ES-I3 (cell line): ENCODE measurements at regions not wholly inside any gene's neighbourhood (a gene's known extent, or its start where the extent isn't known, plus 50 kb on each side); places are given as distances from the start of the nearest gene placed in this dataset.

Experiments
- H3K36me3 ChIP-seq: 2 replicates; pipeline ENCODE4 v1.6.1; 2013; ENCODE audit warnings: mild to moderate bottlenecking, low read length, control low read depth, moderate library complexity; ENCODE audit not compliant: insufficient read depth
- H3K4me1 ChIP-seq: 2 replicates; pipeline ENCODE4 v1.6.1; 2013; ENCODE audit warnings: mild to moderate bottlenecking, control low read depth, low read length; ENCODE audit not compliant: insufficient read depth
- H3K9ac ChIP-seq: 2 replicates; pipeline ENCODE4 v1.6.1; 2013; ENCODE audit warnings: low read depth, mild to moderate bottlenecking, low read length, moderate library complexity
- H3K9me3 ChIP-seq: 2 replicates; pipeline ENCODE4 v1.6.1; 2013; ENCODE audit warnings: mild to moderate bottlenecking, low read length, moderate library complexity; ENCODE audit not compliant: control insufficient read depth, insufficient read depth

DNA sequence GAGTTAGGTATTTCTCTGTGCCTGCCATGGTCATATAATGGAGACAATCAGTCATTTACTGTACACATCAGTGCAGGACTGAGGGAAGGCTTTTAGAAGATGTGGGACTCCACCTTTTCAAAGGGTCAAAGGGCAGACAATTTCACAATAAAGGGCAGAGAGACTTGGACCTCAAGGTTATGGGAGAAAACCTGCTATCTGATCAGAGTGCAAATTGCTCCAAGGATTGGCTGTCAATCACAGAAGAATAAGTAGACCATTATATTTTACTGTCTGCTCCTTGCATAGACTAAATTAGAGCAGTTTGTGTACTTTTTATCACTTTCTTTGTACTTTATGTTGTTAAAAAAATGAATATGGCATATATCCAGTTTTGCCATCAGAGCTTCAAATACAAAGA lies 314.9 kb upstream of the ATP11B start:
- H3K9ac ChIP-seq: no peak overlapping the region
- no peaks in the 10 kb centered on the region for H3K9me3 ChIP-seq
- no peaks in the 10 kb centered on the region for H3K36me3 ChIP-seq
- H3K4me1 ChIP-seq: no peaks in the 10 kb centered on the region

GRCh38 chr3:182479419-182480336 lies 313.6 kb upstream of the ATP11B start:
- Histone ChIP-seq H3K36me3 (no peaks in the 10 kb centered on the region), H3K4me1 (no peaks in the 10 kb centered on the region), H3K9me3 (no peaks in the 10 kb centered on the region), H3K9ac (no peak overlapping the region)

DNA sequence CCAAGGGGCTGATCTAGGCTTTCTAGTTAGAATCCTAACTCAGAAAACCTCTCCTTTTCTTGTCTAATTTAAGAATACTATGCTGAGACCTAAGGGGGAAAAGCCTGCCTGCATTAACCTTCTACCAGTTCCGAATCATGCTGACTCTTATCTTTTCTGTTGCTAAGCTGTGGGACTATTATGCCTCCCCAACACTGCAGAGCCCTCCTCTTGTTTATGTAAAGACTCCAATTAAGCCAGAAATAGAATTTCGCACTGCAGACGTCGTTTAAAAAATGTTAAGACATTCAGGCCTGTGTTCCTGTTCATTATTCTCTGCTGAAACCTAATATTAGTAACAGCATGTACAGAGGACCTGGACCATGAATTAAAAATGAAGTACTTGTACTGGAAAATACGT lies 310.6 kb upstream of the ATP11B start:
- Histone ChIP-seq H3K36me3 (no peaks in the 10 kb centered on the region), H3K9me3 (no peaks in the 10 kb centered on the region), H3K9ac (no peak overlapping the region), H3K4me1 (no peaks in the 10 kb centered on the region)

- H3K9me3 ChIP-seq: no peaks in the 10 kb centered on the region
- H3K9ac ChIP-seq: no peak overlapping the region
- H3K4me1 ChIP-seq: no peaks in the 10 kb centered on the region
- no peaks in the 10 kb centered on the region for H3K36me3 ChIP-seq
Measured at GRCh38 chr3:182484682-182485081, 308.6 kb upstream of the ATP11B start.

DNA sequence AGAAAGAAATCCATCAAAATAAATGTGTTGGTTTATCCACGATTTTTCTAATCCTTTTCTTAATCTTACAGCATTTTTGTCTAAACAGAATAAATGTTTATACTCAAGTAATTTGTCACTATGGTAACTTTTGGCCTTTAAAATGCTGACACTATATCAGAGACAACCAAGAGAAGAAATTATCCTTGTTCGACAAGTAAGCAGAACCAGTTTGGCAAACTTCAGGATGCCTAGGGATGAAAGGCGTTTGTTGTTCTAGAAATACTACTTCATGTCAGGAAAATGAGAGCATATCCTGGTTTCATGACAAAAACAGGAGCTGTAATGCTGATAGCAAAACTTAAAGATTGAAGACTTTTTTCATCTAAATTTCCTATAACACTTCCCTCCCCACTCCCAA lies 308.0 kb upstream of the ATP11B start:
- H3K9me3 ChIP-seq: no peaks in the 10 kb centered on the region
- H3K9ac ChIP-seq: no peak overlapping the region
- no peaks in the 10 kb centered on the region for H3K36me3 ChIP-seq
- H3K4me1 ChIP-seq: no peaks in the 10 kb centered on the region

DNA sequence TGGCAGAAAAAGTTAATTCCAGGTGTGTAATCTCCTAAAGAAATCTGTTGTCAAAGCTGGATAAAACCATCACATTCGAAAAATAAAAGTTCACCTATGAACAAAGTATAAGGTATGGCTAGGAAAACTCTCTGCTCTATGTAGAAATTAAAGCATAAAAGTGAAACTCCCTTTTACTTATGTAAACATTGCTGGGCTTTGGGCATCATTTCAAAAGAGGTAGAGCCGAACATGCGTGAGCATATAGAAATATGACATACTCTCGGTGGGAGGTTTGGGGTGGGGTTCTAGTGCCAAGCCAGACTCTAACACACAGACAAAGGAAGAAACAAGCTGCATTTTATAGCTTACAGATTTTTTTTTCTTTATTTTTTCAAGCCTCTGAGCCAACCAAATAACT lies 306.8 kb upstream of the ATP11B start:
- Histone ChIP-seq H3K9ac (no peak overlapping the region), H3K36me3 (no peaks in the 10 kb centered on the region), H3K4me1 (peaks cover 7% of the 10 kb centered on the region; the same call in 1 of the 2 replicates), H3K9me3 (no peaks in the 10 kb centered on the region)

GRCh38 chr3:182487143-182487542 lies 306.2 kb upstream of the ATP11B start:
- H3K4me1 ChIP-seq: peaks cover 12% of the 10 kb centered on the region; the same call in 1 of the 2 replicates
- H3K36me3 ChIP-seq: no peaks in the 10 kb centered on the region
- H3K9ac ChIP-seq: no peak overlapping the region
- no peaks in the 10 kb centered on the region for H3K9me3 ChIP-seq

GRCh38 chr3:182487611-182488010 lies 305.7 kb upstream of the ATP11B start:
- no peaks in the 10 kb centered on the region for H3K9me3 ChIP-seq
- H3K9ac ChIP-seq: no peak overlapping the region
- H3K4me1 ChIP-seq: peaks cover 12% of the 10 kb centered on the region; the same call in 1 of the 2 replicates
- no peaks in the 10 kb centered on the region for H3K36me3 ChIP-seq

DNA sequence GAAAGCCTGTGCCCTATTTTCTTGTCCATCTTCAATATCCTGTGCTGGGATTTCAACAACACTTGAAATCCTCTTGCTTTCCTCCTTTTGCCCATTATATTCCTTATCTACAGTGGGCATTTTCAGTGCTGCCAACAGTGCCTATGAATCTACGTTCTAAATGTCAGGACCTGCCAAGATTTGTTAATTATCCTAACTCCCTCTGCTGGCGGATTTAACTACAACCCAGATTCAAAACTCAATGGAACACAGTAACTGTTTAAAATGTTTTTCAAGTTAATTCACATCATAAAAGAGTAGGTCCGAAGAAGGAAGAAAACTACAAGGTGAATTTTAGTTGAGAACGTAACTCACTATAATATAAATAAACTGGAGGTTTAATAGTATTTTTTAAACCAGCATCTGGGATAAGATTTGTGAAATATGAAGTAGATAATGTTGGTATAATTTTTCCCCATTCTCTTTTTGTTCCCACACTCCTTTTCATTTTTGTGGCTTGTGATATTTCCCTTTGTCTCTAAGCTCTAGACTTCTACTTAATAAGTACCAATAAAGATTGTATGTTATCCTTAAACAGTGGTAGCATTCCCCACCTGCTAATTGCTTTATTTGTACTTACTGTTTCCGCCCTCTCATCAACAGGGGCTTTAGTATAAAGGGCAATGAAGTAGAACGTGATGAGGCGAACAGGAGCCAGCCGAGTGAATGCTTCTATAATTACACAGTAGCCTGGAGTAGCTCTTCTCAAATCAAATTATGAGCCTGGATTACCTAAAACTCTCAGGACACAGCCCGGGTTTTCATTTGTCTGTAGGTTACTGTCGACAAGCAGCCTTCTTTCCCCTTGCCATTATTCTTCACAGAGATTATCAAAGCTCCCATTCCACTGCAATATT lies 302.5 kb upstream of the ATP11B start:
- no peaks in the 10 kb centered on the region for H3K36me3 ChIP-seq
- peaks cover 12% of the 10 kb centered on the region; the same call in 1 of the 2 replicates for H3K4me1 ChIP-seq
- no peak overlapping the region for H3K9ac ChIP-seq
- H3K9me3 ChIP-seq: no peaks in the 10 kb centered on the region

- H3K9ac ChIP-seq: no peak overlapping the region
- H3K4me1 ChIP-seq: peaks cover 12% of the 10 kb centered on the region; the same call in 1 of the 2 replicates
- H3K9me3 ChIP-seq: no peaks in the 10 kb centered on the region
- no peaks in the 10 kb centered on the region for H3K36me3 ChIP-seq
Measured at GRCh38 chr3:182491577-182491976, 301.7 kb upstream of the ATP11B start.

DNA sequence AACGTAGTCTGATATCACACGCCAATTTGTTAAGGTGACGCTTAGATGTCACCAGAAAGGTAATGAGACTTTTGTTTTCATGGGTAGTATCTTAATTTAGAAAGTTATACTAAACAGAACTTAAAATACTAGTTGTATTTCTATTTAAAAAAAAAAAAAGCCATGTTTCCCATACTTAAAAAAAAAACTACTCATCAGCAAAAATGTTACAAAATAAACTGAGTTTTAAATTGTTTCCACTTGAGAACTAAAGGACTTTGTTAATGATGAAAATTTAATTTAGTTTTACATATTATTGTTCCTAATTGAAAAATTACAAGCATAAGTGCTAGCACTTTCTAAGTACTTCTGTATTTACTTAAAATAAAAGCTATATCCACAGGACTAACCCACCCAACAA lies 300.8 kb upstream of the ATP11B start:
- H3K9me3 ChIP-seq: no peaks in the 10 kb centered on the region
- no peak overlapping the region for H3K9ac ChIP-seq
- H3K36me3 ChIP-seq: no peaks in the 10 kb centered on the region
- H3K4me1 ChIP-seq: peaks cover 12% of the 10 kb centered on the region; the same call in 1 of the 2 replicates

GRCh38 chr3:182500289-182500688 lies 293.0 kb upstream of the ATP11B start:
- peaks cover 19% of the 10 kb centered on the region for H3K4me1 ChIP-seq
- H3K36me3 ChIP-seq: no peaks in the 10 kb centered on the region
- H3K9ac ChIP-seq: 0 out of 2 replicates have a peak overlapping the region, but pooled peaks have one; percentile 2
- no peaks in the 10 kb centered on the region for H3K9me3 ChIP-seq

GRCh38 chr3:182501856-182502255 lies 291.4 kb upstream of the ATP11B start:
- no peak overlapping the region for H3K9ac ChIP-seq
- H3K36me3 ChIP-seq: no peaks in the 10 kb centered on the region
- peaks cover 19% of the 10 kb centered on the region for H3K4me1 ChIP-seq
- H3K9me3 ChIP-seq: no peaks in the 10 kb centered on the region

DNA sequence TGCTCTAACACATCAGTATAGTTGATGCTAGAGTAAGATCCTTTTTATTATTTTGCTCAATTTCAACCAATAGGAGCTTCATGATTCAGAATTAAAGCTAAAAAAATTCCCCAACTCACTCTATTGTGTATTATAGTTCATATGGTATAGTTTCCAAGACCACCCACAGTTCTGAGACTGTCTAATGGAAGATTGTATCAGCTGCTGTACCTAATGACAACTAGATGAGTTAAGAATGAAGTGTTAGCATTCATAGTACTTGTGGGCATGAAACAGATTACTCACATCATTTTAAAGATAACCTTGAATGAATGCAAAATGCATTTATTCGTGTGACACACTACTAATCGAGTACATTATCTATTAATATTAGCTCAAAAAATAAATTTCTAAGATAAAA lies 289.9 kb upstream of the ATP11B start:
- no peak overlapping the region for H3K9ac ChIP-seq
- no peaks in the 10 kb centered on the region for H3K36me3 ChIP-seq
- peaks cover 19% of the 10 kb centered on the region for H3K4me1 ChIP-seq
- H3K9me3 ChIP-seq: no peaks in the 10 kb centered on the region
